Gastrocnemius medialis (tissue), 4 donors: ENCODE measurements at regions not wholly inside any gene's neighbourhood (a gene's known extent, or its start where the extent isn't known, plus 50 kb on each side); places are given as distances from the start of the nearest gene placed in this dataset.

Experiments
- ATAC-seq, 2 donors: fragments of 150-250 bp; one replicate each; pipeline ENCODE4 v1.9.1; 2016
- DNase-seq, 2 donors: peaks; one replicate each; pipeline ENCODE4 v3.0.0-alpha.2; 2019
- H3K27ac ChIP-seq, 4 donors: fragments of 200-600 bp; sonication (generic); 1 replicate in 1 of 4; 2 replicates in 3 of 4; pipeline ENCODE4 v1.5.1; 2016 to 2018; ENCODE audit warnings: mild to moderate bottlenecking in 2 of 4, moderate library complexity in 1 of 4
- H3K27me3 ChIP-seq, 3 donors: fragments of 200-600 bp; sonication (generic) in 2 of 3; 1 replicate in 1 of 3; 2 replicates in 2 of 3; pipeline versions ENCODE4 v1.5.1 to v1.6.0; 2016 to 2019; ENCODE audit warnings: mild to moderate bottlenecking in 1 of 3, moderate library complexity in 1 of 3
- H3K36me3 ChIP-seq, 2 donors: fragments of 200-600 bp; sonication (generic) in 1 of 2; one replicate each; pipeline ENCODE4 v1.5.1; 2017 to 2018
- H3K4me1 ChIP-seq, 2 donors: fragments of 200-600 bp; sonication (generic) in 1 of 2; one replicate each; pipeline ENCODE4 v1.5.1; 2016 to 2017; ENCODE audit warnings: mild to moderate bottlenecking in 2 of 2
- H3K4me3 ChIP-seq, 4 donors: fragments of 200-600 bp; sonication (generic) in 3 of 4; 1 replicate in 1 of 4; 2 replicates in 3 of 4; pipeline ENCODE4 v1.5.1; 2016 to 2019; ENCODE audit warnings: mild to moderate bottlenecking in 2 of 4
- H3K9me3 ChIP-seq, 3 donors: fragments of 200-600 bp; sonication (generic) in 2 of 3; 1 replicate in 1 of 3; 2 replicates in 2 of 3; pipeline ENCODE4 v1.5.1; 2016 to 2019
- CTCF ChIP-seq, 5 experiments: fragments of 450-650 bp in 3 of 5; fragments of 200-600 bp in 2 of 5; sonication (generic) in 2 of 5; IDR thresholded peaks in 4 of 5; conservative IDR thresholded peaks in 1 of 5; 1 replicate in 4 of 5; 2 replicates in 1 of 5; pipeline ENCODE4 v1.5.1; 2016 to 2019; ENCODE audit warnings: antibody characterized with exemption in 5 of 5, mild to moderate bottlenecking in 3 of 5, moderate library complexity in 3 of 5
- POLR2A ChIP-seq, 2 donors: fragments of 450-650 bp; IDR thresholded peaks; one replicate each; pipeline ENCODE4 v1.6.1; 2017; ENCODE audit warnings: antibody characterized with exemption in 2 of 2, mild to moderate bottlenecking in 2 of 2, moderate library complexity in 2 of 2
- in situ Hi-C, 4 donors: fragments of 200-750 bp; cut with MboI; loops; one replicate each; pipeline versions ENCODE4 v1.15.0 to v1.8.0; 2017; ENCODE audit warnings: low sequenced_read_pairs in 4 of 4
- intact Hi-C: fragments of 100-400 bp; cut with DNase I; formaldehyde crosslinking; loops from one replicate; pipeline ENCODE4 v1.15.1; 2023; ENCODE audit warnings: low total_unique reads

- in situ Hi-C loops, result no loop called here
- no peak for ATAC-seq
- Histone ChIP-seq H3K4me1 (no peaks in the 10 kb centered on the region), H3K36me3 (no peaks in the 10 kb centered on the region), H3K27ac (no peak overlapping the region), H3K4me3 (no peak overlapping the region), H3K9me3 (no peaks in the 10 kb centered on the region), H3K27me3 (no peaks in the 10 kb centered on the region)
- intact Hi-C loops, result no loop called here
- no peak for TF ChIP-seq POLR2A (IDR thresholded peaks at IDR 0.05)
- TF ChIP-seq CTCF (IDR thresholded peaks at IDR 0.05 in 4 of 5, conservative IDR thresholded peaks at IDR 0.05 in 1 of 5), result no peak
- DNase-seq, result no peak
Observed at GRCh38 chr15:61403884-61404283, 174.8 kb upstream of the RORA start.

DNA sequence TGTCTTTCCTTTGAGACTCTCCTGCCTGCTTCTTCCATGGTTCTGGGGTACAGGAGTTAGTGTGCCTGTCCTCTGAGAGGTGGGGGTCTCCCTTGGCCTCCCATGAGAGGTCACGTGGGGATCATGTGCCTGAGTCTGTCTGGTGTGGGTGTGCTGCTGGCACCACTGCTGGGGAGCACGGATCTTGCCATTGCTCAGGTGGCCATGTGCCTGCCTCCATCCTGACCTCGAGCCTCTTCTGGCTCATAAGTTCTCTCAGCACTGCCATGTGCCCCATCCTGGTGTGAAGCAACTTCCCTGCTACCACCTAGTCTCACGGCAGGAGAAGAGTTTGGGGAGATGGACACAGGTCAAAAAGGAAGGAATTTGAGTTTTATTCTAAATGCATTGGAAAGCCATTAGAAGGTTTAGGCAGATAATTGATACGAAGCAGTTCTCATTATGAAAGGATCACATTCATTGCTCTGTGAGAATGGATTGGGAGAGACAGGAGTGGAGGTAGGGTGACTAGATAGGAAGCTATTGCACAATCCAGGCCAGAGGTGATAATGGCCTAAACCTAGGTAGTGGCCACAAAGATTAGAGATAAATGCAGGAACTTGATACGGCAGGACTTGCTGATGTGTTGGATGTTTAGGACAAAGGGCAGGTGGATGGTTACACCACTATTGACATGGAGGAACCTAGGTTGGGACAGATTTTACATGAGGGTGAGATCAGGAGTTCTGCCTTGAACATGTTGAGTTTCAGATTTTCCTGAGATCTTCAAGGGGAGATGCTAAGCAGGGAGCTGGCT is 173.0 kb upstream of the RORA start:
- TF ChIP-seq CTCF (IDR thresholded peaks at IDR 0.05 in 4 of 5, conservative IDR thresholded peaks at IDR 0.05 in 1 of 5) (no peak), POLR2A (IDR thresholded peaks at IDR 0.05) (no peak)
- in situ Hi-C loops (no loop called here), intact Hi-C loops (no loop called here)
- H3K4me3 ChIP-seq, result no peak overlapping the region
- ATAC-seq (no peak), DNase-seq (no peak)
- H3K9me3 ChIP-seq, result no peaks in the 10 kb centered on the region
- H3K4me1 ChIP-seq, result no peaks in the 10 kb centered on the region
- no peaks in the 10 kb centered on the region for H3K27me3 ChIP-seq
- no peaks in the 10 kb centered on the region for H3K36me3 ChIP-seq
- H3K27ac ChIP-seq, result no peak overlapping the region

DNA sequence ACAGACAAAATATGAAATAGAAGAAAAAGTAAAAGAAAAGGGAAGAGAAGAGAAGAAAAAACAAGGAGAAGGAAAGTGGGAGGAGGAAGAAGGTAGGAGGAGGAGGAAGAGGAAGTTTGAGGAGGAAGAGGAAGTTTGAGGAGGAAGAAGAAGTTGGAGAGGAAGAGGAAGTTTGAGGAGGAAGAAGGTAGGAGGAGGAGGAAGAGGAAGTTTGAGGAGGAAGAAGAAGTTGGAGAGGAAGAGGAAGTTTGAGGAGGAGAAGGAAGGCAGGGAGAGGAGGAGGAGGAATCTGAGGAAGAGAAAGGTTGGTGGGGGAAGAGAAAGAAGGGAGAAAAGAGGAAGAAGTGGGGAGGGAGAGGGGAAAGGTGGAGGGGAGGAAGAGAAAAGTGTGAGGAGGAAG is 169.2 kb upstream of the RORA start:
- Histone ChIP-seq H3K4me3 (no peak overlapping the region), H3K36me3 (no peaks in the 10 kb centered on the region), H3K27ac (no peak overlapping the region), H3K9me3 (no peaks in the 10 kb centered on the region), H3K27me3 (no peaks in the 10 kb centered on the region), H3K4me1 (peaks cover 20 to 28% of the 10 kb centered on the region in 2 donors)
- no peak for ATAC-seq
- intact Hi-C loops (no loop called here), in situ Hi-C loops (no loop called here)
- TF ChIP-seq POLR2A (IDR thresholded peaks at IDR 0.05) (no peak), CTCF (IDR thresholded peaks at IDR 0.05 in 4 of 5, conservative IDR thresholded peaks at IDR 0.05 in 1 of 5) (no peak)
- no peak for DNase-seq

DNA sequence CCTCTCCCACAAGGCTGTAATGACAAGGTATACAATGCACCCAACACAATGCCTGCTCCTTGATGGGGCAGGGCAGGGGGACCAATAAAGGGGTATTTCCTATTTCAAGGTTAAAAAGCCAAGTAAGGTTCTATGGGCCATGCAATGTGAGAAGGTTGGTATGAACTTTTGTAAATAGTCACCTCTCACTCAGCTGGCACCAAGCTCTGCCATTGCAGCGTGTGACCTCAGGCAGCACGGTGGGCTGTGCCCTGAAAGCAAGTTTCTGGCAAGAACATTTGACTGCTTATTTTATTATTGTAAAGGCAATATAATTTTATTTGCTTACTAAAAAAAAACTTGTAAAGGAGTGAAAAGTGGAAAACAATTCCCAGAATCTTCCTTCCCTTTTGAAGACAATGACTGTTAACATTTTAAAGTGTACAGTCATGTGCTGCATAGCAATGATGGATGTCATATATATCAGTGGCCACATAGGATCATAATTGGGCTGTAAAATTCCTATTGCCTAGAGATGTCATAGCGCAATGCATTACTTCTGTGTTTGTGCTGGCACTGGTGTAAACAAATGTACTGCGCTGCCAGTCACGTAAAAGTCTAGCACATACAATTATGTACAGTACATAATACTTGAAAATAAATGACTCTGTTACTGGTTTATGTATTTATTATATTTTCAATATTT is 167.3 kb upstream of the RORA start:
- peak; percentile 50 to 53 for ATAC-seq
- intact Hi-C loops (no loop called here), in situ Hi-C loops (no loop called here)
- Histone ChIP-seq H3K4me3 (no peak overlapping the region), H3K27me3 (no peaks in the 10 kb centered on the region), H3K36me3 (no peaks in the 10 kb centered on the region), H3K27ac (peak overlapping the region in 3 of 4 donors; percentile 69 to 76 (median 72)), H3K4me1 (peaks cover 20 to 29% of the 10 kb centered on the region in 2 donors), H3K9me3 (no peaks in the 10 kb centered on the region)
- no peak for TF ChIP-seq CTCF (IDR thresholded peaks at IDR 0.05 in 4 of 5, conservative IDR thresholded peaks at IDR 0.05 in 1 of 5)
- no peak for TF ChIP-seq POLR2A (IDR thresholded peaks at IDR 0.05)
- DNase-seq, result peak in 1 of 2 donors; percentile 15
